ENCODE measurements at regions not wholly inside any gene's neighbourhood (a gene's known extent, or its start where the extent isn't known, plus 50 kb on each side); places are given as distances from the start of the nearest gene placed in this dataset.

GRCh38 chr1:222865718-222866117 is 50.9 kb downstream of the DISP1 start:
- DNase-seq (no peak), ATAC-seq (no peak)
- Histone ChIP-seq H3K4me1 (ENCODE audit: low read depth) (no peaks in the 10 kb centered on the region), H3K9me3 (no peaks in the 10 kb centered on the region), H3K4me3 (no peak overlapping the region), H3K36me3 (ENCODE audit: low read depth) (no peaks in the 10 kb centered on the region)
- intact Hi-C loops (cut with DNase I, micrococcal nuclease) = no loop called here
- TF ChIP-seq CTCF (IDR thresholded peaks at IDR 0.05) = no peak

- TF ChIP-seq CTCF (IDR thresholded peaks at IDR 0.05) = no peak
- intact Hi-C loops (cut with DNase I, micrococcal nuclease) = no loop called here
- DNase-seq = no peak
- H3K4me1 ChIP-seq (ENCODE audit: low read depth) = no peaks in the 10 kb centered on the region
- H3K4me3 ChIP-seq = no peak overlapping the region
- no peaks in the 10 kb centered on the region for H3K36me3 ChIP-seq (ENCODE audit: low read depth)
- ATAC-seq = no peak
- H3K9me3 ChIP-seq = no peaks in the 10 kb centered on the region
Observed at GRCh38 chr1:222867316-222867715, 52.5 kb downstream of the DISP1 start.

GRCh38 chr1:222876182-222876581 is 61.3 kb downstream of the DISP1 start:
- no peak for TF ChIP-seq CTCF (IDR thresholded peaks at IDR 0.05)
- intact Hi-C loops (cut with DNase I, micrococcal nuclease) = no loop called here
- no peaks in the 10 kb centered on the region for H3K36me3 ChIP-seq (ENCODE audit: low read depth)
- no peaks in the 10 kb centered on the region for H3K4me1 ChIP-seq (ENCODE audit: low read depth)
- no peaks in the 10 kb centered on the region for H3K9me3 ChIP-seq
- H3K4me3 ChIP-seq = no peak overlapping the region
- ATAC-seq (no peak), DNase-seq (no peak)

GRCh38 chr1:222877854-222878253 is 63.0 kb downstream of the DISP1 start:
- intact Hi-C loops (cut with DNase I, micrococcal nuclease) = no loop called here
- DNase-seq = no peak
- Histone ChIP-seq H3K9me3 (no peaks in the 10 kb centered on the region), H3K36me3 (ENCODE audit: low read depth) (no peaks in the 10 kb centered on the region), H3K4me3 (no peak overlapping the region), H3K4me1 (ENCODE audit: low read depth) (no peaks in the 10 kb centered on the region)
- no peak for TF ChIP-seq CTCF (IDR thresholded peaks at IDR 0.05)
- ATAC-seq = no peak

- Histone ChIP-seq H3K4me3 (no peak overlapping the region), H3K9me3 (no peaks in the 10 kb centered on the region), H3K4me1 (ENCODE audit: low read depth) (no peaks in the 10 kb centered on the region), H3K36me3 (ENCODE audit: low read depth) (no peaks in the 10 kb centered on the region)
- TF ChIP-seq CTCF (IDR thresholded peaks at IDR 0.05) = no peak
- ATAC-seq = no peak
- no peak for DNase-seq
- intact Hi-C loops (cut with DNase I, micrococcal nuclease) = no loop called here
Observed at GRCh38 chr1:222880587-222880986, 65.7 kb downstream of the DISP1 start.

GRCh38 chr1:222886194-222886854 is 71.5 kb downstream of the DISP1 start:
- Histone ChIP-seq H3K9me3 (no peaks in the 10 kb centered on the region), H3K36me3 (ENCODE audit: low read depth) (no peaks in the 10 kb centered on the region), H3K4me3 (no peak overlapping the region), H3K4me1 (ENCODE audit: low read depth) (no peaks in the 10 kb centered on the region)
- intact Hi-C loops (cut with DNase I, micrococcal nuclease) = no loop called here
- no peak for TF ChIP-seq CTCF (IDR thresholded peaks at IDR 0.05)
- DNase-seq = no peak
- no peak for ATAC-seq
